ENCODE measurements at regions not wholly inside any gene's neighbourhood (a gene's known extent, or its start where the extent isn't known, plus 50 kb on each side); places are given as distances from the start of the nearest gene placed in this dataset.

DNA sequence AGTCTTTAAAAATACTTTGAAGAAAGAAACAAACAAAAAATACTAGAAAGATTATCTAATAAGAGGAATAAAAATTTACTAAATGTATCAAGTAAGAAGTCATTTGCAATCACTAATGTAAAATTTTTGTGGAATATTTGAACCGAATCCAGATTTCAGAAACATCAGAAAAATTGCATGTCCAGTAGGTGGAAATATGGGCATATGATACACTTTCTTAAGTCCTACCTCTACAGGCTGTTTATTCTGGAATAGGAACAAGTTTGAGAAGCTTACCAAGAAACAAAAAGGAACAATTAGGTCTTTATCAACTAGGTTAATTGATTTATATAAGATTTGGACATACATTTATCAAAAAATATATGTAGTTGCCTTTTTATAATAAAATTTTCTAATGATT, 292.9 kb upstream of the ROBO1 start:
- no peak for DNase-seq (ENCODE audit: low read depth in 2 of 2)

DNA sequence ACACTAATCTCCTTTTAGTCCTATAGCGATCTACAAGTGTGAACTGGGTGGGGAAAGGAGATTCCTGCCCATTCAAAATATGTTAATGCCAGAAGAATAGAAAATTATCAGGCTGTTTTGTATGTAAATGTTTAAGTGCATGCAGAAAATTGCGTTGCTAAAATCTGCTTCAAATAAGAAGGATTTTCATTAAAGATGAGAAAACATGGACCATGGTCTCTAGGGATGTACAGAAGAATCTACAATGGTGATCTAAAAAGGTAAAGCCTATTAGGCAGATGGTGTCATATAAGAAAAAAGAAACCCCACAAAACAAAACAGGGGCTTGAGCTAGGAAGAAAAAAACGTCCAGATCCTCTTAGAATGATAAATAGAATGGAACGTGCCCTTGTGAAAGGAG, 287.5 kb upstream of the ROBO1 start:
- no peak for DNase-seq (ENCODE audit: low read depth in 2 of 2)

DNA sequence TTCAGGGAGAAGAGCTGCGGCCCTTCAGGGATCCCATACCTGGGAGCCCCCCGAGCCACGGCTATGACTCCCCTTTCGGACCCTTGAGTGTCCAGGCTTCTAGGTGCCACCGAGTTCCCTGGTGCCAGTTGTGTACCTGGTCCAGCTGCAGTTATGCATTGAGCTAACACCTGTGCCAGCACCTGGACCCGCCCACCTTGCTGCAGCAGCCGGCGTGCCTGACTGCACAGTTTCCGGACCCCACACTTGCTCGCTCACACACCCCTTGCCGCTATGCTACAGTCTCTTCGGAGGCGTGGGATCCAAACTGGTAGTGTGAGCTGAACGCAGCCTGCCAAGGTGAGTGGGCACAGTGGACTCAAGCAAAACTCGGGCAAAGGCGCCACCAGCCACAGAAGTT, 284.5 kb upstream of the ROBO1 start:
- no peak for DNase-seq (ENCODE audit: low read depth in 2 of 2)

DNA sequence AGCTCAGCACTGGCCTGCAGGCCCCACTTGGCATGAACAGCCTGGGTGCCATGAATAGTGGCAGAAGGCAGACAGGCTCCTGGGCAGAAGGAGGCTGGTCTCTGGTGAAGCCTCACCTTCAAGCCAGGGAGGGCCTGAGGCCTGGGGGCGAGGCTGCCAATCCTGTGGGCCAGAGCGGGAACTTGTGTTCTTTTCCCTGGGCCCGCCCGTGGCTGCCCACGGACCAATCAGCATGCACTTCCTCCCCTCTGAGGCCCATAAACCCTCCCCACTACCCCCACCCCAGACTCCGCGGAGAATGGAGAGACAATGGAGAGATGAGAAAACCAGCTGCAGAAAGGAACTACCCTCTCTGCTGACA, 283.8 kb upstream of the ROBO1 start:
- no peak for DNase-seq (ENCODE audit: low read depth in 2 of 2)

DNA sequence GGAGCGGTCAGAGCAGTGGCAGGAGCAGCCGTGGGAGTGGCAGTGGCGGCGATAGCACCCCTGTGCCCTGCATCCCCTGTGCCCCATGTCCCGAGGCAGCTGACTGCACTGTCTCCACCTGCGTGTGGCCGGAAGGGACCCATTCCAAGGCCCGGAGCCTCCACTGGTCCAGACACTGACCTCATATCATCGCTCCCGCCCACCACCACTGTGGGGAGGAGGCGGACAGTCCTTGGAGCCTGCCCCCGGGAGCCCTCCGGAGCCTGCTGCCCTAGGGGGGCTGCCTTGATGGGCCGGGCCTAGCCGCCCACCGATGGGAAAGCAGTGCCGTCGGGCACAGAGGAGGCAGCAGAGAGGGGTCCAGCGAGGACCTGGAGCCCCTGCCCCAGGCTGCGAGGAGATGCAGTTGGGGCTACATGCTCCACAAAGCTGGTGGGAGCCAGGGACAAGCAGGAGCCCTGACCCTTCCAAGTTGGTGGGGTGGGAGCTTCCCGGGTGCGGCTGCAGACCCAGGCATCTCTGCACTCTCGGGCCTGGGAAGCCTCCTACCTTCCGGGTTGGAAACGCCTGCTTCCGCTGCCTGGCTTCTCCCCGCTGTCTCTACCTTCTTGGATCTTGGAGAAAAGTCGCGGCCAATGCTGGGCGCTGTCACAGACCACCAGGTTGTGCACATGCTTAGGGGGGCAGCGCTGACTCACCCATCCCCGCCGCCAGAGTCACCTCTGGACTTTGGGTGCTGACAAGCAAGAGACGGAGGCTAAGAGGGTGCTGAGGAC, 283.2 kb upstream of the ROBO1 start:
- no peak for DNase-seq (ENCODE audit: low read depth in 2 of 2)

DNA sequence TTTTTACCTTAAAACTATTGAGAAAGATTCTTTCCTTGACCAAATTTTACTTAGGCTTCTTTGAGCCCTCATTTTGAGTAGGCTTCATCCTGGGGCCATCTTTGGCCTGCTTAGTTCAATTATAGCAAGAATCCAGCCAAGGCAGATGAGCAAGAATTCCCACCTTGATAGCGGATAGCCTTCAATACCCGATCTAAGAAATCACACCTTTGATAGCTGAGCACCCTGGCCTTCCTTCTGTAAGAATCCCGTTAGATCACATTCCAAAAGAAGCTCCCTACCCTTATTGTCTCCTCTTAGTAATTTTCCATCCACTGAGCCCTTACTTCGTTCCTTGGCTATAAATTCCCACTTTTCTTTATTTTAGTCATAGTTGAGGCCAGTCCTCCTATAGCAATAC, 275.4 kb upstream of the ROBO1 start:
- DNase-seq (ENCODE audit: low read depth in 2 of 2): no peak

DNA sequence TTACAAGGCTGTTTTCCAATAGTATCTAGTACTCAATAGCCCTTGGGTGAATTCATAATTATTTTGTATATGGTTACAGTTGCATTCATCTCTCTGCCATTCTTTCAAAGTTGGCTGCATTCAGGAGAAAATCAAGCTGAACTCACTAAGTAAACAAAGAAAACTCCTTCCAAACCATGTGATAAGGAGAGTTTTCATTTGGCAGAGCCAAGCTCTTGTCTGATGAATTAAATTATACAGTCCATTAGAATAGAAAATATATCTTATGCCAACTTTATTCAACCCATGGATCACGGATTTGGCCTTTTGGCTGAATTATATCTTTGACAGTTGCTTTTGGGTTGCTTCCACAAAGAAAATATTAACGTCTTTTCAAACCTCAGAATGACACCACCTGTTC, 272.3 kb upstream of the ROBO1 start:
- DNase-seq (ENCODE audit: low read depth in 2 of 2): no peak

DNA sequence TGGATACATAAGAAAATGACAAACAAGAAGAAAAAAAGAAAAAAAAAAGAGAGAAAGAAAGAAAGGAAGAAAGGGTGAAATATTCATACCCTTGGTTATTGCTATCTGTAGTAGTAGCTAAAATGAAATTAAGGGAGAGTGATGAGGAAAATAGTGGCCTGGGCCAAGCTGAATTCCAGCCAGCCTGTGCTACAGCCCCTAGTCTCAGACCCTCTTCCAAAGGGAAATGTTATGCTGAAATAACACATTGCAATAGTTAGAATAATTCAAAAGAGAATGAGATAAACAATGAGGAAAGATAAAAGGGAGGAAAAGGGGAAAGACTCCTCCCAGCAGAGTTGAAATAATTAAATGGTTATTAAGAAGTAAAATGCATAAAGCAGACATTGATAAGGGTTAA, 268.4 kb upstream of the ROBO1 start:
- DNase-seq (ENCODE audit: low read depth in 2 of 2): no peak

DNA sequence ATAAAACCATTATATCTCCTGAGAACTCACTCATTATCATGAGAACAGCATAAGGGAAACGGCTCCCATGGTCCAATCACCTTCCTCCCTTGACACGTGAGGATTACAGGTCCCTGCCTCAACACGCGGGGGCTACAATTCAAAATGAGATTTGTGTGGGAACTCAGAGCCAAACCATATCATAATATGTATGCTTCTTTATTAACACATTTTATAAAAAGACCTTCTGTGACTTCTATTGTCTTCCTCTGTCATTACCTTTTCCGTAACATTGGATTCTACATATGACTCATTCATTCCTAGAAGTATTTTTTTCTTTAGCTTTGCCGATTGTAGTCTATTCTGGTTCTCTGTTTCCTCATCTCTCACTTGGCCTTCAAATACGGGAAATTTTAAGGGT, 267.2 kb upstream of the ROBO1 start:
- DNase-seq (ENCODE audit: low read depth in 2 of 2): no peak

DNA sequence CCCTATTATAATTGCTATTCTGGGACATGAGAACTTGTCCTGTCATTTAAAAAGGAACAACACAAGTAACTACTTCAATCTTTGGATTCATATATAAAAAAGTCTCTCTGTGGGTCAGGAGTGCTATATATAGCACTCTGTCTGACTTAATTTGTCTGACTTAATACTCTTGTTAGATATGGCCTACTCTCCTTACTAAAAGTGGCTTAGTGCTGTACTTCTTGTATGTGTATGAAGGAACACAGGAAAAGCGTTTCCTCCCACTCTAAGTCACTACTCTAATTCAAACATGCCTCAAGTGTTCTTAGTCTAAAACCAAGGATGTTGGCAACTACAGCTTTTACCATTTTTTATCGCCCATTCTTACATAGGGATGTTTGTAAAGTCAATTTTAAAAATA, 255.2 kb upstream of the ROBO1 start:
- DNase-seq (ENCODE audit: low read depth in 2 of 2): no peak

DNA sequence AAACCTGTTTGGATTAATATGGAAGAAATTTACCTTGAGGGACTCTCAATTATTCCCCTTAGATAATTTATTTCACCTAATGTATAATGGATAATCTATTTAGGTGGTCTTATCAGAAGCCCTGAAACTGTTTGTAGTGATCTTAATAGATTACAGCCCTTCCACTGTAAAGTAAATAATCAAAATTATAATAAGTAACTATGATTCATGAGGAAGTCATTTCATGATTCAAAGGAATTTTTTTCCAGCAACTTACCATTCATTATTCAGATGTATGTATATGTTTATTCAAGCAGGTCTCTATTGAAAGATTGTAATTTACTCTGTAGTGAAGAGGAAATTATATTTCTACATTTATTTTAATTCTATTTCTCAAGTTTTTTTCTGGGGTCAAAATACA, 250.6 kb upstream of the ROBO1 start:
- DNase-seq (ENCODE audit: low read depth in 2 of 2): no peak

DNA sequence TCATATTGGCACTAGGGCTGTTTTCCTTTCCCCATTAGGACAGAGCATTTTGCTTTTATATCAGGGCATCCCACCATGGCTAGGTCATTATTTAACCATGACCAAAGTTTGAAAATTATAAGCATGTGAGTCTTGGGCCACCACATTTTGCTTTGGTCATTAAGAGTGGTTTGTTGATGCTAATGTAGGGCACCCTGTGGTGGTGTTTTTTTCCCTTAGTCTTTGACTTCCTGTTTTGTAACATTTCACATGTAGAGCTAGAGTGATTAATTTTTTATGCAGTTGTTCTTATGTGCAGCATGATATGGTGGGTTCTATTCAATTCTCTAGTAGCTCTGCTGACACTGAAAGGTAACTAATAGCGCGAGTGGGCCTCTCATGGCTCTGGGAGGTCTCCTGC, 249.6 kb upstream of the ROBO1 start:
- DNase-seq (ENCODE audit: low read depth in 2 of 2): no peak

DNA sequence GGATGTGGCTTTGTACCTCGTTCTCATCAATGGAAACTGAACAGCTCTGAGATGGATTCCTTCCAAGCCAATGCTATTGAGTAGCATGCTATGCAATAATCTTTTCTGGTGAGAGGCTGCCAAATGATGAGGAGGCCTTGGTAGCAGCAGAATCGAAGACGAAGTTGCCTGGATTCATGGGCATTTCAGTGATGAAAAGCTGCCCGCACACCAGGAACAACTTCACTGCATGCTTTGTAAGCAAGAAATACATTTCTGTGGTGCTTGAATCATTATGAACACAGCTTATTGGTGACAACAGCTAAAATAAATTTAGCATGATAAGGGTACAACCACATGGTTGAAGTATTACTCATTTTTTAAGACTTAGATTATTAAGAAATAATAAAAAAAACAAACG, 246.8 kb upstream of the ROBO1 start:
- no peak for DNase-seq (ENCODE audit: low read depth in 2 of 2)

DNA sequence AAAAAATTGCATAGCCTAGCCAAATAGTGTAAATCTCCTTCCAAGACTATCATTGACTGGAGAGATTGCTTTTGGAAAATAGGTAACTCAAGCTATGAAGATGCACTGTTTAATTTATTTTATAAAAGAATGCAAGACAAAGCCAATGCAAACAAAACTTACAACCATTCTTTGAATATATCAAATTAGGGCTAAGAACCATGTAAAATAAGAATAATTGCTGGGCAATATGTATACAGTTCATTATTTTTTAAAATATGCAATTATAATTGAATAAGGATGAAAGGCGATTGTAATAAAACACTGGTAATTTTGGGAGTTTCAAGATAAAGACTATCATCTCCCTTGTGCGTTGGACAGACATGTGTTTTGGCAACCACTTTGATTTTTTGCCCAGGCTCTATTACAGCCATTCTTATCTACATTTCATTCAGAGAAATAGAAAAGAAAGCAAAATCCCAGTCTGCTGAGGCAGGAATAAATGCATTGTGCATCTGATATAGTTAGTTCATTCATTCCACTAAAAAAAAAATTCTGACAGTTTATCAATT, 242.3 kb upstream of the ROBO1 start:
- no peak for DNase-seq (ENCODE audit: low read depth in 2 of 2)

DNA sequence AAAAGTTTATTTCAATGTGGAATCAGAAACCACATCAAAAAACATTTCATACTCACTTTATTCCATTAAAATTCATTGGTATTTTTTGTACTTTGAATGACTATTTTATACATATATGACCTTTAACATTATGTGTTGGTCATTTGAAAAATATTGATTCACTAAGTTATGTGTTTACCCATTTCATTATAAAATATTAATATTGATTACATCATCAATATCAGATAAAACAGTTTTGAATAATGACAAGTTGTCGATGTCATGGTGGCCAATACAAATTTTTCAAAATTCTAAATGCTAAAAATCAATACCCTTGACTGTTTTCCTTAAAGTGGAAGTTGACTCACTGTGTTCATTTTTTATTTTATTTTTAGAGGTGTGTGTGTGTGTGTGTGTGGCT, 239.7 kb upstream of the ROBO1 start:
- no peak for DNase-seq (ENCODE audit: low read depth in 2 of 2)

DNA sequence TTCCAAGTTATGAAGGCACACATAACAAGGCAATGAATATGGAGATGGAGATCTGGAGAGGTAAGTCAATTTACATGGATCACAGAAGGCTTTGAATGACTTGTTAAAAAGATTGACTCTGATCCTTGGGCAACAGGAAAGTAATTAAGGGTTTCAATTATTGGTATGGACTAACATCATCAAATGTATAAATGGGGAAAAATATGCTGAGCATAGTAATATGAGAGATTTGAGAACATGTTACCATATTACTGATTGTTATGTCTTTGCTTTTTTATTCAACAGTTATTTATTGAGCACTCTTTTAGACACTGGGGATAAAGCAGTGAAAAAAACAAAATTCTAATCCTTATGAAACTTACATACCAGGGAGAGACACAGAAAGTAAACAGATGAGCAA, 238.5 kb upstream of the ROBO1 start:
- DNase-seq (ENCODE audit: low read depth in 2 of 2): no peak

DNA sequence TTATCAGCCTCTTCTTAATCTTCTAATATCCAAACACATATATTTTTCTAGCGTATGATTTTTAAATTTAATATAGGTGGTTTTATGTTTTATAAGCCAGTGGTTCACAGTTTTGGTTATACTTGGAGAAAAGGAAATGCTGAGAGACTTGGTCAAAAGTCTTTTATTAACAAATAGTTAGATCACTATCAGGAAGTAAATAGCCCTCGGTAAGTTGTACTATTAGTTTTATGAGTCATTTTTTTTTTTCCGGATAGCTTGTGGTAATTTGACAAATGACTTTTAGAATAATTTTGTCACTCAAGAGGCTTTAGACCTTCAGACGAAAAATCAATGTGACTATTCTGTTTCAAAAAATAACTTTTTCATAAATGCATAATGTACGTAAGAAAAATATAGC, 232.2 kb upstream of the ROBO1 start:
- DNase-seq (ENCODE audit: low read depth in 2 of 2): no peak

DNA sequence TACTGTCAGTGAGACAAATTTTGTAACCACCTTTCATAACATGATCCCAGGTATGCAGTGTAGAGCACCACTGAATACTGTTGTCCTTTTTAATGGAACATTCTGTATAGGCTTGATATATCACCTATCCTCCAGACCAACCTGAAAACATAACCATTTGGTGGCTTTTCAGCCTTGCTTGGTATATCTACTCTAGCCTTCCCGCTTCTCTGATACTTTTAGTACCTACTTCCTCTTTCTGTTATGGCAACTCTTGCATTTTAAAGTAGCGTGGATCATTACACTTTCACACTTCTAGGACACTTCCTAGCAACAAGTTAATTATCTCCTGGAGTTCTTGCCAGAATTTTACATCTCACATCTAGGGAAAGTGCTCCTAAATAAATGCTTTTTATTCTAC, 226.6 kb upstream of the ROBO1 start:
- DNase-seq (ENCODE audit: low read depth in 2 of 2): no peak

DNA sequence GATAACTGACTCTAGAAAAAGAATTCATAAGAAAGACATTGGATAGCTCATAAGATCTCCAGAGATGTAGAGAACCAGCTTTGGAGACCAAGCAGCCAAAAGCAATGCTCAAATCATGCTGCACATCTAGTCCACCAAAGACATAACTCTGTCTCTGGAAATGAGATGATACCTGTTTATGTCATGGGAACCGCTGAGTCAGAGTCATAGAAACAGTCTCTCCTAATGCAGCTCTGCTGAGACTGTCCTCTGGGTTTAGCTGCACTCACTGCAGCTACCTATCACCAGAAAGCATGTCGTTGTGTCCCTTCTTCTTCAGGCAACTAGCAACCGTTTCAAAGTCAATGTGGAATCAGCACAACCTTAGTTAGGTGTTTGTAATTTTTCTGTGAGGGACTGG, 218.5 kb upstream of the ROBO1 start:
- DNase-seq (ENCODE audit: low read depth in 2 of 2): no peak

DNA sequence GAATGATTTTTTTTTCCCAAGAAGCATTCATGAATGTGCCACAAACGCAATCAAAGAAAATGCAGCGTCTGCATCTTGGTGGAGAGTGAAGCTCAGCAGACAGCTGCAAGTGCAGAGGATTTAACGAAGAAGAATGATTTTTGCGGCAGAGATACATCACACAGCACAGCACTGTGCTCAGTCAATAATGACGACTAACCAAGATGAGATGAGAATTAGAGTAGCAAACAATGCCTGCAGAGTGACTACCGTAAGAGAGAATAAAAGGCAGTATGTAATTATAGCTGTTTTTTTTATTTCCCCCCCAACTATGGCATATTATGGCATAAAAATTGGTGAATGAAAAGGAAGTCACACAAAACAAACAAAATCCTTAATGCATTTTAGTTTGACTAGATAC, 218.0 kb upstream of the ROBO1 start:
- no peak for DNase-seq (ENCODE audit: low read depth in 2 of 2)

DNA sequence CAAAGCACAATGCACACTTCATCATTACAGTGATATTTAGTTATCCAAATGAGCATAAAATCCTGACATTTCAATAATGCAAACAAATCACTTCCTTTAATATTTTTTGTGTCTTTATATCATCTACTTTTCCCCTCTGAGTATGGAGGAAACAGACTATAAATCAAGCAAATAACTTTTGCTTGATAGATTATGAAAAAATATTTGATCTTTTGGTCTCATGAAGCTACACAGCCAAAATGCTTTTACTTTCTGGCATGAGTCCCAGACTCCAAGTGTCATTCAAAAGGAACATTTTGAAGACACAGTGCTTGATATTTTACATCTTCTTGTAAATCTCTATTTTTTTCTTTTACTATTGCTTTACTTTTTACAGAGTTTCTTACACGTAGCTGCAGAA, 215.3 kb upstream of the ROBO1 start:
- DNase-seq (ENCODE audit: low read depth in 2 of 2): no peak

DNA sequence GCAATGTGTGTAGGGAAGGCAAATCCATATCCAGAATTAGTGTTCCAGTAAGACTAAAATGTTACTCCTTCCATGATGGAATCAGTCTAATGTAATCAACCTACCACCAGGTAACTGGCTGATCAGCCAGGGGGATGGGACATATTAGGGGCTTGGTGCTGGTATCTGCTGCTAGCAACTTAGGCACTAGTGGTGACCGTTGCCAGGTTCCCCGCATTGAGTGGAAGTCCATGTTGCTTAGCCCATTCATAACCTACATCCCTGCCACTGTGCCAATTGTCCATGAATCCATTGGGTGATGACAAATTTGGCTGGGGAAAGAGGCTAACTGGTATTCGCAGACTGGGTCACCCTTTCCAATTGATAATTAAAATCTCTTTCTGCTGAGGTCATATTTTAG, 212.2 kb upstream of the ROBO1 start:
- no peak for DNase-seq (ENCODE audit: low read depth in 2 of 2)

DNA sequence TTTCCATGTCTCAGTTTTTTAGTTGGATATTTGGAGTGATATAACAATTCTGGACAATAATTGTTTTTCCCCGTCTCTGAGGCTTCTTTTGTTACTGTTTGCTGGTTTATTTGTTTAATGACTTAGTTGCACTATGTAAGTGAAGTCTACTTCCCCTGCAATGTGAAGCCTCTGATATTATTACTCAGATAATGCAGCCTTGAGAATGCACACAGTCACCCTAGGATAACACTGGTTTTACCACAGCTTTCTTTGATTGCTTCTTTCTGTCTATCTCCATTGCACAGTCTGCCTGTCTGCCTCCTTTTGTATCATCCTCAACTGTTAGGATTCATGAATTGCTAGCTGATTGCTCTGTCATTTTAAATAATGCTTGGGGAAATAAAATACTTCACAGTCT, 208.7 kb upstream of the ROBO1 start:
- DNase-seq (ENCODE audit: low read depth in 2 of 2): no peak

DNA sequence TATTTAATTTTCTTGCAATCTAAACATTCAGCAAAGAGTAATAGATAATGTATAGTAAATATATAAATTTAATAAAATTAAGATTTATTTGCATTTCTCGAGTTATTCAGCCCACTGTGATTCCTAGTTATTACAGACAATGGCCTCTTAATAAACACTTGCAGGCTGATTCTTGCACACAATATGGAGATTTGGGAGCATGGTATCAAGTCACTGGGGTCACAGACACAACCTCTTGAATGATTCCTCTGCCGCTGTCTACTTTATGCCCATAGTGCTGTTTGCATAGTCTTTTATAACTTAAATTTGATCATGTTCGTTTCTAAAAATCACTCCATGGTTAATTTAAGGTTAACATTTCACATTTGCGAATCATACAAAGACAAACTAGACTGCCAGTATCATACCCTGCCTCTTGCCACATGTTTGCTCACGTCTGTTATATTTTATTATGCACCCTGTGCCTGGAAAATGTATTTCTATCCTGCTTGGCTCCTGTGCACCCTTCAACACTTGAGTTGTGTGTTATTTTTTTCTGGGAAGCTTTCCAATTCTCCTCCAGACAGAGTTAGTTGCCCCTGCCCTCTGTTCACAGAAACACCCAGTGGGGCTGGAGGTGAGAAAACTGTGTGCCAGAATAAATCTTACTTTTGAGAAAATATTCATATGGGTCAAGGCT, 206.3 kb upstream of the ROBO1 start:
- no peak for DNase-seq (ENCODE audit: low read depth in 2 of 2)
